ENCODE measurements at regions not wholly inside any gene's neighbourhood (a gene's known extent, or its start where the extent isn't known, plus 50 kb on each side); places are given as distances from the start of the nearest gene placed in this dataset.
"Not testable (repeated sequence)": the region's sequence is repeated elsewhere in the genome, so short reads cannot be mapped to it uniquely, and the experiment has no call there.

- Histone ChIP-seq H3K27ac (no peak overlapping the region), H3K36me3 (no peaks in the 10 kb centered on the region)
- TF ChIP-seq CTCF (IDR thresholded peaks at IDR 0.05; ENCODE audit: low read depth, low read length) = no peak
Observed at GRCh38 chr7:11266101-11266500, 292.4 kb downstream of the PHF14 start.

GRCh38 chr7:11272352-11272751 is 298.7 kb downstream of the PHF14 start:
- no peak overlapping the region for H3K27ac ChIP-seq
- TF ChIP-seq CTCF (IDR thresholded peaks at IDR 0.05; ENCODE audit: low read depth, low read length) = no peak

More at GRCh38 chr7:11266101-11266500, 292.4 kb downstream of the PHF14 start:
- no peak overlapping the region for H3K4me3 ChIP-seq (ENCODE audit: low read depth, low read length)
- H3K27me3 ChIP-seq (ENCODE audit: insufficient read depth, low read depth, severe bottlenecking) = no peaks in the 10 kb centered on the region
- H3K9me3 ChIP-seq (ENCODE audit: severe bottlenecking) = no peaks in the 10 kb centered on the region
- no peak for DNase-seq

GRCh38 chr7:11274074-11274473 is 300.4 kb downstream of the PHF14 start:
- Histone ChIP-seq H3K9me3 (ENCODE audit: severe bottlenecking) (no peaks in the 10 kb centered on the region), H3K27me3 (ENCODE audit: insufficient read depth, low read depth, severe bottlenecking) (no peaks in the 10 kb centered on the region), H3K4me3 (ENCODE audit: low read depth, low read length) (no peak overlapping the region), H3K36me3 (no peaks in the 10 kb centered on the region), H3K27ac (no peak overlapping the region)
- TF ChIP-seq CTCF (IDR thresholded peaks at IDR 0.05; ENCODE audit: low read depth, low read length) = no peak
- no peak for DNase-seq

More at GRCh38 chr7:11272352-11272751, 298.7 kb downstream of the PHF14 start:
- Histone ChIP-seq H3K4me3 (ENCODE audit: low read depth, low read length) (no peak overlapping the region), H3K36me3 (no peaks in the 10 kb centered on the region), H3K9me3 (ENCODE audit: severe bottlenecking) (no peaks in the 10 kb centered on the region), H3K27me3 (ENCODE audit: insufficient read depth, low read depth, severe bottlenecking) (no peaks in the 10 kb centered on the region)
- no peak for DNase-seq

GRCh38 chr7:11281953-11282352 is 308.3 kb downstream of the PHF14 start:
- Histone ChIP-seq H3K36me3 (no peaks in the 10 kb centered on the region), H3K4me3 (ENCODE audit: low read depth, low read length) (no peak overlapping the region), H3K27me3 (ENCODE audit: insufficient read depth, low read depth, severe bottlenecking) (no peaks in the 10 kb centered on the region), H3K9me3 (ENCODE audit: severe bottlenecking) (peaks cover 2% of the 10 kb centered on the region), H3K27ac (no peak overlapping the region)
- TF ChIP-seq CTCF (IDR thresholded peaks at IDR 0.05; ENCODE audit: low read depth, low read length) = no peak
- DNase-seq = no peak

- not testable (repeated sequence) for H3K36me3 ChIP-seq; DNase-seq; H3K27me3 ChIP-seq (ENCODE audit: insufficient read depth, low read depth, severe bottlenecking); H3K9me3 ChIP-seq (ENCODE audit: severe bottlenecking); H3K27ac ChIP-seq; H3K4me3 ChIP-seq (ENCODE audit: low read depth, low read length)
Observed at GRCh38 chr7:11283584-11283983, 309.9 kb downstream of the PHF14 start.

- H3K36me3 ChIP-seq = no peaks in the 10 kb centered on the region
- DNase-seq = no peak
- no peak overlapping the region for H3K27ac ChIP-seq
- H3K4me3 ChIP-seq (ENCODE audit: low read depth, low read length) = no peak overlapping the region
- no peak for TF ChIP-seq CTCF (IDR thresholded peaks at IDR 0.05; ENCODE audit: low read depth, low read length)
- H3K27me3 ChIP-seq (ENCODE audit: insufficient read depth, low read depth, severe bottlenecking) = no peaks in the 10 kb centered on the region
- no peaks in the 10 kb centered on the region for H3K9me3 ChIP-seq (ENCODE audit: severe bottlenecking)
Observed at GRCh38 chr7:11290863-11291262, 317.2 kb downstream of the PHF14 start.
